ENCODE measurements at regions not wholly inside any gene's neighbourhood (a gene's known extent, or its start where the extent isn't known, plus 50 kb on each side); places are given as distances from the start of the nearest gene placed in this dataset.
A peak's percentile ranks its signal among the peaks of the same experiment; 100 is the strongest.
"Not testable (repeated sequence)": the region's sequence is repeated elsewhere in the genome, so short reads cannot be mapped to it uniquely, and the experiment has no call there.

- H3K36me3 ChIP-seq (ENCODE audit: control insufficient read depth, insufficient read depth, low read length), result no peaks in the 10 kb centered on the region
- no peak overlapping the region for H3K4me3 ChIP-seq (ENCODE audit: low read length)
- H3K27me3 ChIP-seq (ENCODE audit: control insufficient read depth, insufficient read depth, low read length), result no peaks in the 10 kb centered on the region
- no peak for DNase-seq
- H3K4me1 ChIP-seq (ENCODE audit: control insufficient read depth, insufficient read depth, low read length), result peaks cover 6% of the 10 kb centered on the region
- WGBS (ENCODE audit: insufficient coverage), result no CpG with 5 or more reads among the region's 2 CpGs
- no peak overlapping the region for H3K27ac ChIP-seq (ENCODE audit: low read length)
- no peaks in the 10 kb centered on the region for H3K9me3 ChIP-seq (replicated peaks; ENCODE audit: control insufficient read depth, low read depth, low read length)
Observed at GRCh38 chr18:22517356-22517755, 99.6 kb upstream of the CTAGE1 start.

GRCh38 chr18:22521026-22521707, 103.5 kb upstream of the CTAGE1 start:
- Histone ChIP-seq H3K4me1 (ENCODE audit: control insufficient read depth, insufficient read depth, low read length) (peaks cover 6% of the 10 kb centered on the region), H3K27ac (ENCODE audit: low read length) (no peak overlapping the region), H3K9me3 (replicated peaks; ENCODE audit: control insufficient read depth, low read depth, low read length) (no peaks in the 10 kb centered on the region), H3K36me3 (ENCODE audit: control insufficient read depth, insufficient read depth, low read length) (no peaks in the 10 kb centered on the region), H3K4me3 (ENCODE audit: low read length) (no peak overlapping the region), H3K27me3 (ENCODE audit: control insufficient read depth, insufficient read depth, low read length) (no peaks in the 10 kb centered on the region)
- no peak for DNase-seq
- 48% methylated on average over 3 of the region's 6 CpGs for WGBS (ENCODE audit: insufficient coverage)

- no peaks in the 10 kb centered on the region for H3K27me3 ChIP-seq (ENCODE audit: control insufficient read depth, insufficient read depth, low read length)
- H3K27ac ChIP-seq (ENCODE audit: low read length), result no peak overlapping the region
- H3K9me3 ChIP-seq (replicated peaks; ENCODE audit: control insufficient read depth, low read depth, low read length), result no peaks in the 10 kb centered on the region
- DNase-seq, result no peak
- no CpG with 5 or more reads among the region's 2 CpGs for WGBS (ENCODE audit: insufficient coverage)
- no peaks in the 10 kb centered on the region for H3K36me3 ChIP-seq (ENCODE audit: control insufficient read depth, insufficient read depth, low read length)
- peaks cover 6% of the 10 kb centered on the region for H3K4me1 ChIP-seq (ENCODE audit: control insufficient read depth, insufficient read depth, low read length)
- no peak overlapping the region for H3K4me3 ChIP-seq (ENCODE audit: low read length)
Observed at GRCh38 chr18:22523481-22523880, 105.8 kb upstream of the CTAGE1 start.

GRCh38 chr18:22524783-22525182, 107.1 kb upstream of the CTAGE1 start:
- no peaks in the 10 kb centered on the region for H3K36me3 ChIP-seq (ENCODE audit: control insufficient read depth, insufficient read depth, low read length)
- no peak for DNase-seq
- peaks cover 6% of the 10 kb centered on the region for H3K4me1 ChIP-seq (ENCODE audit: control insufficient read depth, insufficient read depth, low read length)
- no peaks in the 10 kb centered on the region for H3K9me3 ChIP-seq (replicated peaks; ENCODE audit: control insufficient read depth, low read depth, low read length)
- no peaks in the 10 kb centered on the region for H3K27me3 ChIP-seq (ENCODE audit: control insufficient read depth, insufficient read depth, low read length)
- no CpG with 5 or more reads among the region's 6 CpGs for WGBS (ENCODE audit: insufficient coverage)
- no peak overlapping the region for H3K27ac ChIP-seq (ENCODE audit: low read length)
- no peak overlapping the region for H3K4me3 ChIP-seq (ENCODE audit: low read length)

GRCh38 chr18:22525313-22525712, 107.6 kb upstream of the CTAGE1 start:
- no CpG with 5 or more reads among the region's 3 CpGs for WGBS (ENCODE audit: insufficient coverage)
- Histone ChIP-seq H3K4me3 (ENCODE audit: low read length) (no peak overlapping the region), H3K27me3 (ENCODE audit: control insufficient read depth, insufficient read depth, low read length) (no peaks in the 10 kb centered on the region), H3K36me3 (ENCODE audit: control insufficient read depth, insufficient read depth, low read length) (no peaks in the 10 kb centered on the region), H3K9me3 (replicated peaks; ENCODE audit: control insufficient read depth, low read depth, low read length) (no peaks in the 10 kb centered on the region), H3K27ac (ENCODE audit: low read length) (no peak overlapping the region), H3K4me1 (ENCODE audit: control insufficient read depth, insufficient read depth, low read length) (peaks cover 6% of the 10 kb centered on the region)
- DNase-seq, result no peak

GRCh38 chr18:22525883-22526282, 108.2 kb upstream of the CTAGE1 start:
- Histone ChIP-seq H3K9me3 (replicated peaks; ENCODE audit: control insufficient read depth, low read depth, low read length) (no peaks in the 10 kb centered on the region), H3K27ac (ENCODE audit: low read length) (no peak overlapping the region), H3K27me3 (ENCODE audit: control insufficient read depth, insufficient read depth, low read length) (no peaks in the 10 kb centered on the region), H3K36me3 (ENCODE audit: control insufficient read depth, insufficient read depth, low read length) (no peaks in the 10 kb centered on the region), H3K4me3 (ENCODE audit: low read length) (no peak overlapping the region), H3K4me1 (ENCODE audit: control insufficient read depth, insufficient read depth, low read length) (peaks cover 6% of the 10 kb centered on the region)
- 89% methylated on average over 3 of the region's 3 CpGs for WGBS (ENCODE audit: insufficient coverage)
- DNase-seq, result no peak

GRCh38 chr18:22528291-22528690, 110.6 kb upstream of the CTAGE1 start:
- WGBS (ENCODE audit: insufficient coverage), result 28% methylated on average over 2 of the region's 3 CpGs

GRCh38 chr18:22534706-22535105, 117.0 kb upstream of the CTAGE1 start:
- no CpG with 5 or more reads among the region's 4 CpGs for WGBS (ENCODE audit: insufficient coverage)
- DNase-seq; H3K4me3 ChIP-seq (ENCODE audit: low read length); H3K4me1 ChIP-seq (ENCODE audit: control insufficient read depth, insufficient read depth, low read length); H3K9me3 ChIP-seq (replicated peaks; ENCODE audit: control insufficient read depth, low read depth, low read length); H3K27ac ChIP-seq (ENCODE audit: low read length); H3K27me3 ChIP-seq (ENCODE audit: control insufficient read depth, insufficient read depth, low read length); H3K36me3 ChIP-seq (ENCODE audit: control insufficient read depth, insufficient read depth, low read length): not testable (repeated sequence)

More at GRCh38 chr18:22528291-22528690, 110.6 kb upstream of the CTAGE1 start:
- no peak overlapping the region for H3K27ac ChIP-seq (ENCODE audit: low read length)
- H3K36me3 ChIP-seq (ENCODE audit: control insufficient read depth, insufficient read depth, low read length), result no peaks in the 10 kb centered on the region
- no peaks in the 10 kb centered on the region for H3K4me1 ChIP-seq (ENCODE audit: control insufficient read depth, insufficient read depth, low read length)
- no peak for DNase-seq
- H3K9me3 ChIP-seq (replicated peaks; ENCODE audit: control insufficient read depth, low read depth, low read length), result no peaks in the 10 kb centered on the region
- H3K27me3 ChIP-seq (ENCODE audit: control insufficient read depth, insufficient read depth, low read length), result no peaks in the 10 kb centered on the region
- no peak overlapping the region for H3K4me3 ChIP-seq (ENCODE audit: low read length)

- Histone ChIP-seq H3K27ac (ENCODE audit: low read length) (no peak overlapping the region), H3K36me3 (ENCODE audit: control insufficient read depth, insufficient read depth, low read length) (no peaks in the 10 kb centered on the region), H3K4me1 (ENCODE audit: control insufficient read depth, insufficient read depth, low read length) (no peaks in the 10 kb centered on the region), H3K9me3 (replicated peaks; ENCODE audit: control insufficient read depth, low read depth, low read length) (no peaks in the 10 kb centered on the region), H3K27me3 (ENCODE audit: control insufficient read depth, insufficient read depth, low read length) (no peaks in the 10 kb centered on the region), H3K4me3 (ENCODE audit: low read length) (no peak overlapping the region)
- DNase-seq, result no peak
- 69% methylated on average over 6 of the region's 7 CpGs for WGBS (ENCODE audit: insufficient coverage)
Observed at GRCh38 chr18:22536558-22536957, 118.8 kb upstream of the CTAGE1 start.

- Histone ChIP-seq H3K36me3 (ENCODE audit: control insufficient read depth, insufficient read depth, low read length) (no peaks in the 10 kb centered on the region), H3K27me3 (ENCODE audit: control insufficient read depth, insufficient read depth, low read length) (no peaks in the 10 kb centered on the region), H3K4me1 (ENCODE audit: control insufficient read depth, insufficient read depth, low read length) (peaks cover 4% of the 10 kb centered on the region), H3K27ac (ENCODE audit: low read length) (no peak overlapping the region), H3K4me3 (ENCODE audit: low read length) (no peak overlapping the region), H3K9me3 (replicated peaks; ENCODE audit: control insufficient read depth, low read depth, low read length) (no peaks in the 10 kb centered on the region)
- DNase-seq, result peak; percentile 66
- 79% methylated on average over 3 of the region's 5 CpGs for WGBS (ENCODE audit: insufficient coverage)
Observed at GRCh38 chr18:22538426-22538825, 120.7 kb upstream of the CTAGE1 start.

Measured in muscle of leg (tissue), 3 donors.